GM18507 (cell line): ENCODE measurements at regions not wholly inside any gene's neighbourhood (a gene's known extent, or its start where the extent isn't known, plus 50 kb on each side); places are given as distances from the start of the nearest gene placed in this dataset.
A peak's percentile ranks its signal among the peaks of the same experiment; 100 is the strongest.

Source experiments
- DNase-seq: peaks from one replicate; pipeline ENCODE4 v3.0.0; 2011; ENCODE audit warnings: low read depth; ENCODE audit not compliant: insufficient read length; ENCODE audit errors: extremely low spot score
- FAIRE-seq: peaks from 2 replicates; lab custom pipeline; 2011; peaks lifted over from hg19 to GRCh38; lab: Jason Lieb, UNC

DNA sequence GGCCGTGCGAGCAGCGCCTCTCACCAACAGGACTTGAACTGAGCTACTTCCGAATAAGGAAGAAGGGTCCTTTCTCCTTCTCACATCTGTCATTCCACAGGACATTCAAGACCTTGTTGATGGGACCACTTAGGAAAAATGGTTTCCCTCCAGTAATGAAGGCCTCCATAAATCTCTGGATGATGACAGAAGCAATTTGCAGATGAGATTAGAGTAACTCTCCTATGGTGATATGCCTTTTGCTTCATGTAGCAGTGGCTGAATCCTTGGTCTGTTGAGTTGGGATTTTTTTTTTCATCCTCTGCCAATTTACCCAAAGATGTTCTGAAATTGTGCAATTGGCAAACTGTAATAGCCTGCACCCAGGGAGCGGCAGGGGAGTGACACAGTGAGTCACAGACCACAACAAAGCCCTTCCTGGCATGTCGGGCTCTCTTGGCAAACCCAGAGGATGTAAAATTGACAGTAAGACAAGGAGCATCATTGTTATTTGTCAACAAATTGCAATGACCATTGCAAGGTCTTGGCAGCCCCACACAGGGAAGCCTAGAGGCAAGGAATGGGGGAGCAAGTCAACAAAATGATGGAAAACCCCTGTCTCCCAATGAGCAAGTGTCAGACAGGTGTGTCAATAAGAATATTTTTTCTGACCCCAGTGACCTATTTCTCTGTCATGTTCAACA lies 275.9 kb downstream of the ACTL7B start:
- no peak for DNase-seq
- FAIRE-seq = no peak

DNA sequence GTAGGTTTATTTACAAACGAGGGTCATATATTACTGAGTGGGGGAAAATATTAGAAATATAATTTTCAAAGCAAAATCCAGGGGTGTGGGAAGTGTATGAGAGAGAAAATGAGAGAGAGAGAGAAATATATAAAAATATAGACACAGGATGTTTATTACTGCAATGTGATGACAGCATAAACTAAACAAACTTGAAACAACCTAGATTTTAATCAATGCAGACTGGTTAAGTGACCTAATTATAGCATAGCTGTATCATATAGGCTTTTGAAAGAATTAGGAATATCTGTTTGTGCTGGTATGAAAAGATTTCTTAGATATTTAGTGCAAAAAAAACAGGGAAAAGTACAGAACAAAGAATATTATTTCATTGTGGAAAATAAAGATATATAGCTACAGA lies 280.5 kb downstream of the ACTL7B start:
- DNase-seq (no peak), FAIRE-seq (no peak)

DNA sequence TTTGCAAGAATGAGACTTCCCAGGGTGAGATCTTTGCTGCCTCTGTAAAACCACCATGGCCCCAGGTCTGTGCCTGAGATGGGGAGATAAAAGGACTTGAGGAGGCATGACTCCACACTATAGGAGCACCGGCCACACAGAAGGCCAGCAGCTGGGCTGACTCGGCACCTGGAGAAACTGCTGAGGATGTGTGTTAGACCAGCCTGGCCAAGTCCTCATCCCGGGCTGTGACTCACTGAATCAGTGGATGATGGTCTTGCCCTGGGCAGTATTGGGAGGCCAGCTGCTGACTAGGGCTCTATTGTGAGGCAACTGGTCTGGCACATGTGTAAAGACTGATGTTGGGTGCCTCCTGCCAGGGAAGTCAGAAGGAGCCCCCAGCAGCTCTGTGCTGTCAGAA lies 286.2 kb downstream of the ACTL7B start:
- no peak for FAIRE-seq
- DNase-seq = no peak

DNA sequence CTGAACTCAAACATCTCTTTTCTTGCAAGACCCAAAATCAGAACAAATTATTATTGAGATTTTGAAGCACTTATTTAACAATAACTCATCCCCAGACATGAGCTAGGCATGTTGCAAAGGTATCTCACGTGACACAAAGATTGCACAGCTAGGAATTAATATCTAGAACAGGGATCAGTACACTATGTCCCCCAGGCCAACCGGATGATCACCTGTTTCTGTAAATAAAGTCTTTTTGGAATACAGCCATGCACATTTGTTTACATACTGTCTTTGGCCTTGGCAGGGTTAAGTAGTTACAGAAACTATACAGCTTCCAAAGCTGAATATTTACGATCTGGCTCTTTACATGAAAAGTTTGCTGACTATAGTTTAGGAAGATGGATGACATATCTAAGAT lies 287.7 kb downstream of the ACTL7B start:
- no peak for DNase-seq

DNA sequence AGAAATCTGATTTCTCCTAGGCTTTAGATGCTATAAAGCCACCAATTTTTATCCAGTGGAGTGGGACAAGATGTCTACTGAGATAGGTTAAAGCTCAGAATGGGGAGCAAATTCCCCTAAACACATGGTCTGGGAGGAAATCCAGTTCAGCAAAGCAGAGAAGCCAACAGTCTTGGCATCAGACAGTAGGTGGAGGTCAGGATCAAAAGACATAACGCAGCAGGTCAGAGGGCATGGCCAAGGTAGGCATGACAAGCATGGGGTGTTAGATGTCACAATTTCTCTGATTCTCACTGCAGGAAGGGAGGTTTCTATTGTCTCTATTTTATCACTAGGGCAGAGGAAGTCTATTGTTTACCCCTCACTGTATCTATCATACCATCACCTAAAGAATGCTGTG lies 288.2 kb downstream of the ACTL7B start:
- FAIRE-seq (no peak), DNase-seq (no peak)

More for the DNA sequence above, 287.7 kb downstream of the ACTL7B start:
- no peak for FAIRE-seq

DNA sequence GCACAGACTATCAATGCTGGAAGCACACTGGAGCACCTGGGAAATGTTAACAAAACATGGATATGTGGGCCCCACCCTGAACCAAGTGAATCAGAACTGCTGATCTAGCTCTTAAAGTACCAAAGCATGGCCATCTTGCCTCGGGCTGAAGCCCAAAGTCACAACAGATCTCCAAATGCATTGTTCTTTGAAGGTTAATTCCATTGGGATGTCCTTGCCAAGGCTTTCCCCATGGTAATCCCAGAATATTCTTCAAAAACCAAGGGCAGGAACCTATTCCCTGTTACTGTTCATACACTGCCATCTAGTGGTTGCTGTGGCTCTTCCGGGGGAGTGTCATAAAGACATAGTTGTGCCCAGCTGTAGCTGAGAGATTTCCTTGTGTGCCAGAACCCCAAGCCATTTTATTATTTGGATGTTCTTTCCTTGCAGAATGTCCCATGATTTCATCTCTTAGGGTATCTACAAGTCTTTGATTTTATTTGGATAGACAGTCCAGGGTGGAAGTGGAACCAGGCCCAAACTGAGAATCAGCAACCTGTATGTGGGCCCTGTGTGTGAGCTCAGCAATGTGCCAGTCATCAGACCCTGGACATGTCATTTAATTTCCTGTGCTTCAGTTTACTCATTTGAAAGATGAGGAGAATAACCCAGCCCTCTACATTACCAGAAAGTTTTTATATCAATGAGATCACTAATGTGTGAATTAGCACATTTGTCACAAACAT lies 290.0 kb downstream of the ACTL7B start:
- FAIRE-seq = peak; percentile 78
- DNase-seq = peak; percentile 22

DNA sequence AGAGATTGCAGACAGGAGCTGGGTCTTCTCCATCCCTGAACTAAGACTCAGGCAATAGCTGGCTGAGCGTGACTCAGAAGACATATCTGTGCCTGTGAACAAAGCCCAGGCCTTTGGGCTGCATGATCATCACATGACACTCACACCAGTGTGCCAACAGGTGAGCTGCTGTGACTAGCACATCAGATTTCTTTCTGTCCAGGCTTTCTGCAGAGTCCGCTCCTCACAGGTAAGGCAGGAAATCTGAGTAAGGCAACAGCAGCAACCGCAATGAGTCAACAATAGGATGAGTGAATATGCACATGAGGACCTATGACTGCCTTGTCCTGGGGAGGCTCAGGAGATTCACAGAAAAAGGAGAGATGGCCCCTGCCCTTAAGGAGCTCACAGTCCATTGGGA lies 293.6 kb downstream of the ACTL7B start:
- no peak for DNase-seq
- FAIRE-seq = no peak

DNA sequence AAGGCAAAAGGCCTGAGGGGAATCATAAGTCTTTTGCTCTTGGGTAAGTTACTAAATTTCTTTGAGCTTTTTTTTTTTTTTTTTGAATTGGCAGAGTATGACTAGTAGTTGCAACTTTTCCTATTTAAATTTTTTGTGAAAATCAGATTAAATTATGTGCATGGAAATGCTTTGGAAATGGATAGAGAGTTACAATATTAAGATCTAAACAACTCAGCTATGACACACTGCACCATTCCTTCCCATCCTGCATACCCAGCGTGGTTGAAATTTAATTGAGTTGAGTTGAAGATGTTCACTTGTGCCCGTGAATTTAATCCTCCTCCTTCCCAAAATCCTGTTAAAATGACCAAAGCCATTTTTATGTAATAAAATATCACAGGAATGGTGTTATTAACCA lies 296.4 kb downstream of the ACTL7B start:
- no peak for DNase-seq
- no peak for FAIRE-seq

DNA sequence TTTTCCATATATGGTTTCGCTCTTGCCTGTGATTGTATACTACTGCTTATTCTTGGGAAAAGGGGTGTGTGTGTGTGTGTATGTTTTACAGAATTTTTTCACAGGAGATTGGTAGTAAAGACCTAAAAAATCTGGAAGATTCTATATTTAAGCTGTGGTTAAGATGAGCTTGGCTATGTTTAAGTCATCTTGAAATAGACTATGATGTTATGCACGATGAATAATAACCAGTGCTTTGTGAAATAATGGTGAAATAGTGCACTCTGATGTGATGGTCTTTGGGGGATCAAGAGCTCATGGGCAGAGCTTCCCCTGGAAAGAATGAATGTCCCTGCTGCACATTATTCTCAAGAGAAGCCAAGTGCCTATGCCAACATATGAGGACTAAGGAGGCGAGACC lies 301.0 kb downstream of the ACTL7B start:
- no peak for FAIRE-seq
- DNase-seq = no peak

DNA sequence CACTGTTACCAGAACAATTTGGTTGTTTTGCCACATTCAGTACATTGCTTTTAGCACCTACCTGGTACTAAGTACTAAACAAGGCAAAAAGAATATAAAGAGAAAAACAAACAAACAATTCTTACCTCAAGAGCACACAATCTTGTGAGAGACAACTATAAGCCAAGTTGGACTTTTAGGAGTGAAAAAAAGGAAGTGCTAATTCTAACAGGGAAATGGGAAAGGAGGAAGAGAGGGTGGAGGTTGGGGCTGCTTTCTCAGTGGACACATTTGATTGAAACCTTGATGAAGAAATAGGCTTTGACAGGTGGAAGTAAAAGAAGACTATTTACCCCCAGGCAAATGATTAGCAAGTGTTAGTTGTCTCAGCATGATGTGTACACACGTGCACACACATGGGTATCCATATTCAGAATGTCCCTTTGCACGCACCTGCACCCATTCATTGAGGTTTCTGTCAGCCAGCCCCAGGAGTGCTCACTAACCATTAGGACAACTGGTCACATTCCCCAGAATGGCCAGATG lies 302.6 kb downstream of the ACTL7B start:
- FAIRE-seq = no peak
- DNase-seq = no peak

DNA sequence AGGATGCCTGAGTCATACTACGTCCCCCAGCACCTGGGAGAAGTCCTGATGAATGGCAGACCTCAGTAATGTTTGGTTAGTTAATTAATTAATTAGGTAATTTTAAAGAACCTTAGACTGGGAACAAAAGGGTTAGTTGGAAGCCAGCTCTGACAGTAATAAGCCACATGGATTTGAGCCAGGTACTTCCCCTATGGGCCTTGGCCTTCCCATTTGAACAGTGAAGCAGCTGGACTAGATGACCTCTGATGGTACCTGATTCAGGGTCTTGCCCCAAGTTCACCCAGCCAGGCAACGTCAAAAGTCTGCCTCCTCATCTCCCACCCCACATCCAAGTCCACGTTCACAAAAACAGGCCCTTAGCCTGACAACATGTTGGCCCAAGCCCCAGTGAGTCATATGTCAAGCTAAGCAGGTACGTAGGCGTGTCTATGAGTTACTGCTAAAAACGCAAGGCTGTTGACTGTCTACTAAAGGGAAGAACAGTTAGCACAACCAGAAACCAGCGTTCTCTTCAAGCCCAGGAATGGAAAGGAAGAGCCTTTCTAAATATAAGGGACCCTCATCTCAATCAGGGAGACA lies 303.2 kb downstream of the ACTL7B start:
- FAIRE-seq (no peak), DNase-seq (no peak)

DNA sequence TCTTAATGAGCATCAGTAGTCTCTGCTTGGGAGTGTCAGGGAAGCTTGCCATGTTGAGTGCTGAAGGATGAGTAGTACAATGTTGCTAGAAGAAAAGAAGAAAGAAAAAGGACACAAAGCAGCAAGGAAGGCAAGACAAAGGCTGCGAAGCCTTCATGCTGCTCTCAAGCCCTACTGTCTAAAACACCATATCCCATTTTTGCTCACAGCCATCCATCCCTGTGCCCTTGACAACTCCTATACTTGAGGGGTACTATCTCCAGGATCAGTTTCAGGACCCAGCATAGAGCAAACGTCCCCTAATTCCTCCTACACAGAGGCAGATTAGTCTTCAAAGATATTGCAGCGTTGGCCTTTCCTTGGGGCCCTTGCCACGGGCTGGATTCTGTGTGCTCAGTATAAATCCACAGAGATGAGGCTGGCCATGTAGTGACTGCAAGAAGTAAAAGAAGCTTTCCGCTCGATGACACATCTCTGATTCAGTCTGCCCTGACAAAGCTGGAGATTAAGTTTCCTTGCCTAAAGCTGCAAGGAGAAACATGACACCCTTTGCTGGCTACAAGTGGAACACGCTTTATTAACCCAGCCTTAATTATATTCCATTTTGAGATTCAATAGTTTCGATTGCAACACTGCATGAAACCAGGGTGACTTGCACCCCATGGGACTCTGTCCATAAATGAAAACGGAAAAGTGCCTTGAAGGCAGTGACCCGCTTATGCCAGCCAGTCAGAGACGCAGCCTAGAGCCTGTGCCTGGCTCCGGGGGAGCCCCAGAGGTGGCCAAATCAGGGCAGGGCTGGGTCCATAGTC lies 304.6 kb downstream of the ACTL7B start:
- no peak for DNase-seq
- FAIRE-seq = no peak

DNA sequence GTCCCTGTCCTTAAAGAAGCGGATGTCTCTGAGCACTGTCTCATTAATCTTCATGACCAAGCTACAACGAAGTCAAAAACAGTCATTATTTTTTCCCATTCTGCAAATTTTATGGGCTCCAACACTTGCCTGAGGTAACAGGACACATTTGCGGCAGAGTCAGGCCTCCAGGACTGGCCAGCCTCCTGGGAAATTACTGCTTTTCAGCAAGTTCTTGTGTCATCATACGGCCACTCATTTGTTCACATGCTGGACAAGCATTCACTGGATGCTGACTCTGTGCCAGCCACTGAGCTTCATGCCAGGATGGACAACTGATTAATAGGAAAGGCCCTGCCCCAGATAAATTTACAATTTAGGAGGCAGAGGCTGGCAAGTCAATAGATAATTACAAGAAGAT lies 305.7 kb downstream of the ACTL7B start:
- DNase-seq (no peak), FAIRE-seq (no peak)

DNA sequence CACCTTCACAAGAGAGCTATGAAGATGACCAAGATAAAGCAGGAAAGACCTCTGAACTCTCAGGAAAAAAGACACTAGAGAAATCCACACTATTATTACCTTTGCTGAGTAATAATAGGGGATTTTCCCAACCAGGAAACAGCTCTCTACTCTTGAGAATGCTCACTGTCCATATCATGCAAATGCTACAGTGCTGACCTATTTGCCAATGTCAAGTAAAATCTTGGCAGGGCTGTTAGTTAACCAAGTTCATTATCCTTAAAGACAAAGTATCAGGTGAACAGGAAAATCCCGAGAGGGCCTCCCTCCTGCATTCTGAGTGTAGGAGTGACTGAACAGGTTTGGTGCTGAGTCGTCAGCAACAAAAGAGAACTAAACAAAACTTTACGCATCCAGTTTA lies 306.6 kb downstream of the ACTL7B start:
- no peak for DNase-seq
- FAIRE-seq = no peak

DNA sequence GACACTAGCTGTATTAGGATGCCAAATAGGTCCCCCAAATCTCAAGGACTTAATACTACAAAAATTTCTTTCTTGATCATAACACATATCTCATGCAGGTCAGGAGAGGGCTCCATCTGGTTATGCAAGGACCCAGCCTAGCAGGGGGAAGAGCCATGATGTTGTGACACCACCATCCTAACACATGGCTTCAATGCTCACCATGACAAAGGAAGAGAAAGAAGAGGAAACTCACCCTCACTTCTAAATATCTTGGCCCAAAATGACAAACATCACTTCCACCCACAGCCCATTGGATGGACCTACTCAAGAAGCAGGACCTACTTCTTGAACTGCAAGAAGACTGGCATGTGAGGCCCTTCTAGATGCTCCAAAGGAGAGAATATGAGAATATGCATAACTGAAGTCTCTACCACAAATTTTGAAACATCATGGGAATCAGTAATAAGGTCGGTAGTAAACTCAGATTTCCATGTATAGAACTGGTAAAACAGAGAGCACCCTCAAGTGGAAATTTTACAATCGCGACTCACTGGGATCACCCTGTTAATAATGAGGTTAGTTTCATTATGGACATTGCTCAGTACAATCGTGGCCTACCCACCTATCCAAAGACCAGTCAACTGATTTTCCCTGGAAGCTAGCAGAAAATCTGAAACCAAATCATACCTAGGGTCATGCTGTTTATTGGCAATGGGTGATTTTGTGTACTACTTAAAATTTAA lies 308.2 kb downstream of the ACTL7B start:
- no peak for FAIRE-seq
- DNase-seq = no peak

DNA sequence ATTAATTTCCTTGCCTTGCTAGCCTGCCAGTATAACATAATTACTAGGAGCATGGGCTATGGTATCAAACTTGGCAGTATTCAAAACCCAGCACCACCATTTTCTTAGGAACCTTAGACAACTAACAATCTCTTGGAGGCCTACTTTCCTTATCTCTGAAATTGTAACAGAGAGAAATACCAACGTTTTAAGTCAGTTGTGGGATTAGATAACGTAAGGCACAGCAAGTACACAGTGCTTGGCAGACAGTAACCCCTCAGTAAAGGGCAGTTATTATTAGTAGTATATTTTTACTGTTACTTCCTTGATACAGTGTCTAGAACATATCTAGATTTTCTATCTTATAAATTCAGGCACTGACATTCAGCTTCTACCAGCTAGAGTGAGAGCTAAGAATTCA lies 309.6 kb downstream of the ACTL7B start:
- FAIRE-seq = no peak
- no peak for DNase-seq

DNA sequence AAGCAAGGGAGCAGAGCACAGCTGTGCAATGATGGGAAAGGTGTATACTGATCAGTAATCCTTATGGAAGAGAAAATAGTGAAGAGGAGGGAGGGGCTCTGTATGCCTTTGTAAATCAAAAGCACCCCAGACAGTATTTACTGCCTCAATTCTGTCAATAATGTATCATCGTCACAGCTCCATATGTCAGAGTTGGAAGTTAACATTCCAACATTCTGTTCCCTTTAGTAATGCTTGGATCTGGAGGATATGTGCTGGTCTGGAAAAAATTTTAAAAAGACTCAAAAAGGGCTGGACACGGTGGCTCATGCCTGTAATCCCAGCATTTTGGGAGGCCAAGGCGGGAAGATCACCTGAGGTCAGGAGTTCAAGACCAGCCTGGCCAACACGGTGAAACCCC lies 310.4 kb downstream of the ACTL7B start:
- FAIRE-seq (no peak), DNase-seq (no peak)

DNA sequence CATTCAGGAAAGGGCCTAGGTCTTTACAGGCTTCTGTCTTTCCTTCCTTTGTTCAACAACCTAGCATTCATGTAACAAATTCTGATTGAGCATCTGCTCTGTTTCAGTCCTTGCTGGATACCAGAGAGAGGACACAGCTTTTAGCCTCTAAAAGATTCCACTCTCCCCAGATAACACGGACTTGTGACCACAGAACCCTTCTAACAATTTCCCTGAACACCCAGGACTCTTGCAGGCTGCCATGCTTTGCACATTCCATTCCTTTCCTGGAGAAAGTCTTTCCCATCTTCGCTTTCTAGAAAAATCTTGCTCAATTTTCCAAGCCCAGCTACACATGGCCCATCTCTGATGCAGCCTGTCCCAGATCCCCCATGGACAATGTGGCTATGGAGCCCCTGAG lies 310.9 kb downstream of the ACTL7B start:
- FAIRE-seq (no peak), DNase-seq (no peak)

DNA sequence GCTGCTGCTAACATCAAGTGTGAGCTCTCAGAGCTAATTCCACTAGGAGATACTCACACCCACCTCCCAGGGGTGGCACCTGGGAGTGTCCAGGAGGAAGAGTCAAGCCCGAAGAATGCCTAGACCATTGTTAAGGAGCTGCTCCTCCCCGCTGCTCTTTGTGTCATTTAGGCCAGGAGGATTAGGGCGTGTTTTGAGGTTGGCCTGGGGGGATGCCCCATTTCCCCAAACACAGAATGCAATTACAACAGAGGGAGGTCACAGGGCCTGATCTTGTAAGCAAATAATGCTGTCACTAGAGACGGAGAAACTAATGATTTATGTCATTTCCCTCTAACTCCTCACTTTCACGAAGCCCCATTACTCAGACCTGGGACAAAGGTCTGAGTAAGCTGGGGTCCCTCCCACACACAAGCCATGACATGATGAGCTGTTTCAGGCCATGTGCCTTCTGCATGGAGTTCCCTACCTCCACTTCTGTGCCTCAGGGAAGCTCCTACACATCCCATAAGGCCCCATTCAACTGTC lies 312.5 kb downstream of the ACTL7B start:
- no peak for FAIRE-seq

More for the DNA sequence above, 312.5 kb downstream of the ACTL7B start:
- DNase-seq = no peak
